SHP77 treated with DMSO at 0.1 percent for 48 hours (cell line): ENCODE measurements at regions not wholly inside any gene's neighbourhood (a gene's known extent, or its start where the extent isn't known, plus 50 kb on each side); places are given as distances from the start of the nearest gene placed in this dataset.
"Not testable (repeated sequence)": the region's sequence is repeated elsewhere in the genome, so short reads cannot be mapped to it uniquely, and the experiment has no call there.

Source experiments
- DNase-seq: peaks from one replicate; lab custom pipeline; 2025; lab: John Stamatoyannopoulos, UW

DNA sequence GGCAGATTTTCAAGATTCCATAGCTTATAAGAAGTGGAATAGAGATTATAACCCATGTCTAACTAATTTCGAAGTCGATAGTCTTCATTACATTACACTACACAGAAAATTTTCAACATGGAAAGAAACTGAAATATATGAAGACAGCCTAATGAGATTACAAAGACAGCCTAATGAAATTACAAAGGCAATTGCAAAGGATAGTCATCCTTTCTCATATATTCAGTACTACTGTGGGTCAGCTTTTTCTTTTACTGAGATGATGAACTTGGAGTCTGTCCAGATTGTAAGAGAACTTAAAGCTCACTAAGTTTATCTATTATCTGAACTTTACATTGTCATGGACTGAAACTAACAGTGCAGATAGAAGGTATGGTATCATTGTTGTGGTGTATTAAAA lies 304.4 kb upstream of the MBL2 start:
- no peak for DNase-seq

DNA sequence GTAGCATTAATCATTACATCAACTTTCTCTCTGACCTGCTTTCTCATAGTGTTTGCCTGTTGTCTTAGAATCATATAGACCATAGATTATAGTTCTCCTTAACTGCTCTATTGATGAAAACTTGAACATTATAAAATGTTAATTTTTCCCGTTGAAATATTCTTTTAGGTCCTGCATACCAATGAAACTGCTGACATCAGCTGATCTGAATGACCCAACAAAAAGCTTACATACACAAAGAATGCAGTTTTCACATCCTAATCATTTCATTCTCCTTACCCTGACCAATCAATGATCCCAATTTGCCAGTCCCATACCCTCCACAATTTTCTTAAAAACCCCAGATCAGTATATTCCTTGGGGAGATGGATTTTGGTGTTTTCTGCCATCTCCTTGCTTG lies 302.9 kb upstream of the MBL2 start:
- no peak for DNase-seq

DNA sequence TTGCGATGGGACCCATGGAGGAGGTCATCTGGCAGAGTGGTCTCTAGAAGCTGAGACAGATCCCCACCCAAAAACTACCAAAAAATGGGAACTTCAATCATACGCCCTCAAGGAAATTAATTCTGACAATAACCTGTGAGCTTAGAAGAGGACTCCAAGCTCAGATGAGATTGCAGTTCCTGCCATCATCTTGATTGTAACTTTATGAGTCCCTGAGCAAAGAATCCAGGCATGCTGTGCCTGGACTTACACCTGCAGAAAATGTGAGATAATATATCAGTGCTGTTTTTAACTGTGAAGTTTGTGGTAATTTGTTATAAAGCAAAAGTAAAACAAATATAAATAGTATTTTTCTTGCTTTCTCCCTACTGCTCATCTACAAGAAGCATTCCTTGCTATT lies 299.6 kb upstream of the MBL2 start:
- DNase-seq: no peak

DNA sequence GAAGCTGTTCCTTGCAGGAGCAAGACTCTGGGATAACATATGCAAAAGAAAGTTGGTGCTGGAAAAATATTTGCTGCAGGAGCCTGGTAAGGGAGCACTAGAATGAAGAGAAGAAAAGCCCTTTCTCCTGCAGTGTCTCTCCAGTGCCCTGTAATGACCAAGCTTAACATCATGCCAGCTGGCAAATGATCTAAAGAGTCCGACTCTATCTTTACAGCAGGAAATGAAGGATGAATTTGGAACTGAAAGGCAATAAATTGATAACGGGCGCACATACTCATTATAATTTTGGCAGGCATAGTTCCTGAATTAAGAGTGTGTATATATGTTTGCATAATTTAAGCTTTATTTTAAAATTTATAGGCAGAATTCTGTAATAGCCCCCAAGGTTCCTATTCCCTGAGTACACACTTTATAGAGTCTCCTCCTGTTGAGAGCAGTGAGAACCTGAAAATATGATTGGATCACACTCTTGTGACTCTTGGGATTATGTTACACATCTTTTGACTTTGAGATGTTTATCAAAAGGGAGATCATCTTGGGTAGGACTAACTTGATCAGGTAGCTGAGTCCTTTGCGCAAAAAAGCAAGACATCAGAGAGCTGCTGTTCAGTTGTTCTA lies 299.0 kb upstream of the MBL2 start:
- DNase-seq: no peak

DNA sequence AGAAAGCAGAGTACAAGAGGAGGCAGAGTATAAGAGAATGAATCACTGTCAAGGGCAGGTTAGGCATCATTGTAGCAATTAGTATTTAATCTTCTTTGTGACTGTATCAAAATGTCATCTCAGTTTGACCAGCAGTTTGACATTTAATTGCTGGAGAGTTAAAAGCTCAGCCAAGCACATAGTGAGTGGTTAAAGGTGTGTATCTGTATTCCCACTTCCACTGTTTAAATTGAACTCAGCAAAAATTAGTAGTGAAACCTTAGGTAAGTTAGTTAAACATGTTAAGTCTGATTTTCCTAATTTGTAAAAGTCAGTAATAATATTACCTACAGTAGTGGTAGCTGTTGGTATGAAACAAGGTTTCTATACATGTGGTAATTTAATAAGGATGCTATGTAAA lies 296.4 kb upstream of the MBL2 start:
- DNase-seq: no peak

DNA sequence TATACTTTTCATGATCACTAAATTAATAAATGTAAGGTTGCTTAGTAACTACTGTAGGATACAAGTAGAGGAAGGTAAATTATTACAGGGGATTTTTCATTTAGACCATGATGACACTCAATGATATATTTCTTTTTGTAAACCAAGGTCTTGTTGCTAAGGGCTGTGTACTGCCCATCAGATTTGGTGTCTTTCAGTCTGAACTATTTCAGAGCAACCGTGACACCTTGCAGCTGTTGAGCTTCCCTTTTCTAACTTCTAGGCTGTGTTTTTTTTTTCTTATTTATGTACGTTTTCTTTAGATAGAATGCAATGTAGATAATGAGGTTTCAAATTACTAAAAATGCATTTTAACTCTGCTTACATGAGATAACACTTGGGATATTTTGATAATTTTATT lies 292.0 kb upstream of the MBL2 start:
- DNase-seq: no peak

DNA sequence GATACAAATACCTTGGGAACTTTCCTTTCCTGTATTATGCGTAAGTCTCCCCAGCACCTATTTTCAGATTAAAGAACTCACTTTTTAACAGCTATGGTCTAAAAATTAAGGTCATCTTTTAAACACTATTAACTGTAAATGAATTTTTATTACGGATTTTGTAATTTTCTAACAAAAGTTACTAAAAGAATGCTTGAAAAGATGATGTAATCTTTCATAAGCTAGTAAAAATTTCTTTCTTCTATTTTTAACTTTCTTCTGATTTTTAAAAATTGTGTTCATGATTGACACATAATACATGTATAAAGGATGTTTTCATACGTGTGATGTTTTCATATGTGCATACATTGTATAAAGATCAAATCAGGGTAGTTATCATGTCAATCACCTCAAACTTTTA lies 291.2 kb upstream of the MBL2 start:
- DNase-seq: no peak

DNA sequence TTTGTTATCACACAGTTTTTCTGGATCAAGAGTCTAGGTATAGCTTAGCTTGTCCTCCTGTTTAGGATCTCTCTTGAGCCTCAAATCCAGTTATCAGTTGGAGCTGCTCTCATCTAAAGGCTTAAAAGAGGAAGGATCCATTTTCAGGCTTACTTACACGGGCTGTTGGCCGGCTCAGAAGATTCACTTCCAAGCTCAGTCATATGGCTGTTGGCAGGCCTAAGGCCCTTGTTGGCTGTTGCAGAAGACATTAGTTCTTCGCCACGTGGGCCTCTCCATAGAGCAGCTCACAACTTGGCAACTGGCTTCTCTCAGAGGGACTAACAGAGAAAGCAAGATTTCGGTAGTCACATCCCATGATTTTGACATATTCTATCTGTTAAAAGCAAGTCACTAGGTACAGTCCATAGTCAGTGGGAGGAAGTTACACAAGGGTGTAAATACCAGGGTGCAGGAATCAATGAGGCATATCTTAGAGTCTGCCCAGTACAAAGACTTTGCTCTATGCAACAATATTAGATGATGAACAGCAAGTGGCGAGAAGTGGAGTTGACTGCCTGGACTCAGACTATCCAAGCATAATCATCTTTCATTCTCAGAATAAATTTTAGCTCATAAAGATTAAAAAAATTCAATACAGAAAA lies 280.1 kb upstream of the MBL2 start:
- no peak for DNase-seq

DNA sequence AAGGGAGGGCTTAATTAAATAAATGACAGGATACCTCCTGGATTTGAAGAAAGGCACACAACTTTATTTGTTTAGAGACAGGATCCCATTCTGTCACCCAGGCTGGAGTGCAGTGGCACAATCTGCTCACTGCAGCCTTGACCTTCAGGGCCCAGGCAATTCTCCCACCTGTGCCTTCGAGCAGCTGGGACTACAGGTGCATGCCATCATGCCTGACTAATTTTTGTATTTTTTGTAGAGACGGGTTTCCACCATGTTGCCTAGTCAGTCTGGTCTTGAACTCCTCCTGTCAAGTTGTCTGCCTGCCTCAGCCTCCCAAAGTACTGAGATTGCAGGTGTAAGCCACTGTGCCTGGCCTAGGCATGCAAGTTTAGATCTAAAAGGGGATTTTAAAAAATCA lies 272.7 kb upstream of the MBL2 start:
- DNase-seq: peak; percentile 2

DNA sequence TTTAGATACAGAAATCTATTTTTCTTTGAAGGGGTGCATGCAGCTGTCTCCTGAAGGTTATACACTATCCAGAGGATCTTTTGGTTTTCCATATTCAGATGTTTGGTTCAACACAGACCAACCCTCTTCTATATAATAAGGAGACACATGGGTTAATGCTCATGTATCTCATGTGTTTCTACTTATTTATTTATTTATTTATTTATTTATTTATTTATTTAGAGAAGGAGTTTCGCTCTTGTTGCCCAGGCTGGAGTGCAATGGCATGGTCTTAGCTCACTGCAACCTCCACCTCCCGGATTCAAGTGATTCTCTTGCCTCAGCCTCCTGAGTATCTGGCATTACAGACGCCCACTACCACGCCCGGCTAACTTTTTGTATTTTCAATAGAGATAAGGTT lies 263.2 kb upstream of the MBL2 start:
- DNase-seq: not testable (repeated sequence)

DNA sequence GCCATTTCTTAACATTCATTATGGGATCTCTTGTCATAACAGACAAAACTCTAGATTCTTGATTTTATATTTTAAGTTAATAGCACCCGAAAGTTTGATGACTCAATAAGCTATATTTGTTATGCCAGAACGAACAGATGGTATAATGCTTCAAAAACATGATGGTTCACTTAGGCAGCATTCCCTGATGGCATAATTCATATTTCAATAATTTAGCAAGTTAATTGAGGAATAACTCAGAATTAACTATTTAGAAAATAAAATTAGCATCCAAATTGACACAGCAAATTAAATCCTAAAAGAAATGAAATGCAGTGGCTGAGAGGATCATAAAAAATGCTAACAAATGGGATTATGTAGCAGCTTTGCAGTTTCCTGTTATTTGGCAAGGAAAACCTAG lies 260.8 kb upstream of the MBL2 start:
- DNase-seq: no peak

DNA sequence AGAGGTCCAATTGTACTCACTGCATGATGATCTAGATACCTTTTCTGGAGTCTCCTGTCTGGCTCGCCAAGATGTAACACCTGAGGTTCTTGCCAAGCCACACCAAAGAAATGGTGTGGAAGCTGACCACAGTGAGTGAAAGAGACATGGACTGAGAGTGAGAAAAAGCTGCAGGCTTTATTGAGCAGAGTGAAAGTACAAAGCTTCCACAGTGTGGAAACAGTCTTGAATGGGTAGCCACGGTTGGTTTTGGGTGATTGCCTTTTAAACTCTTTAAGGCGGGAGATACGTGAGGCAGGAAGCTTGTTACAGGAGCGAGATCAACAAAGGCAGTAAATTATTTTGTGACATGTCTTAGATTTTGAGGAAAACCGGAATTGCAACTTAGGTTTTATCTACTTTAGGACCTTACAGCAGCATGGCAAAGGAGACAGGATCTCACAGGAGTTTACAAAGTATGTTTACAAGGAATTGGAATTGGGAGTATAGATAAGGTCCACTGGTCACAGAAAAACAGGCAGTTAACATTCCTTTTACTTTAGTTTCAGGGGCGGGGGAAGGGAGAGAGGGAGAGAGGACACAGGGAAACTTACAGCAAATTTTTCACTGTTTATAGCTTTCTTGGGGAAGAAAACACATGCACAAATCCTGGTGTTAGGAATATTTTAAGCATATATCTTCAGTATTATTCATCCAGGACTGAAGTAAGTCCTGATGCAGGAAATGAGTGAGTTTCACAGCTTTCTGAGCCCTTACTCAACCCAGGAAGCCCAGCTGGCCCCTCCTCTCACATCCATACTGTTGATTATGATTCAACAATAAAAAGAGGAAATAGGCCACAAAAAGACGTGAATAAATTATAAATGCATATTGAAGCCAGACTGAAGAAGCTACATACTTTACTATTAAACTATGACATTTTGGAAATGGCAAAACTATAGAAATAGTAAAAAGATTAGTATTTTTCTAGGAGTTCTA lies 257.6 kb upstream of the MBL2 start:
- not testable (repeated sequence) for DNase-seq

DNA sequence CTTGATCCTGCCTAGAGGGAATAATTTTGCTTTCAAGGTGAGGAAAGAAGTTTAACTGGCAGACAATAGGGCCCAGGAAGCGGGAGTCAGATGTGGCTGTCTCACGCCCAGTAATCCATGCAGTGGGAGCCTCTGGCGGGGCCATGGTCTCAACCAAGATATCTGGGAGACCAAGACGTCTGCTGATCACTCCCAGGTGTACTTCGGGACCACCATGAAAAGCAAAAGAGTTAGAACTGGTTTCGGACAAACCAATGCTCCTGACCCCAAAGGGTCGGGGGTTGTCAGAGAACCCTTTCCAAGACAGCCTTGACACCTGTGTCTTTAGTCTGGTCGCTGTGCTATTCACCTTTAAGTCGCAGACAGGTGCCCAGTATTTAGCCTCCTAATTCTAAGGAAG lies 256.9 kb upstream of the MBL2 start:
- DNase-seq: no peak

DNA sequence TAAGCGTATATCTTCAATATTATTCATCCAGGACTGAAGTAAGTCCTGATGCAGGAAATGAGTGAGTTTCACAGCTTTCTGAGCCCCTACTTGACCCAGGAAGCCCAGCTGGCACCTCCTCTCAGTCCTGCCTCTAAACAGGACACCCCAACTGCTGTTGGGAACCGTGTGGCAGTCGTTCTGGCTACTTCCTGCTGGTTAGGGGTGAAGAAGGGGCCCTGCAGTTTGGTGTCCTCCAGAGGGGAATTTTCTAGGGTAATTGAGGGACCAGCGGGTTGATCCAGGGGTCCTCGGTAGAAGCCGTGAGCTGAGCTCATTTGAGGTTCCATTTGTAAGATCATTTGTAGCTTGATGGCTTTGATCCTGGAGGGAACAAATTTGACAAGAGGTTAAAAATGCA lies 253.2 kb upstream of the MBL2 start:
- DNase-seq: not testable (repeated sequence)

DNA sequence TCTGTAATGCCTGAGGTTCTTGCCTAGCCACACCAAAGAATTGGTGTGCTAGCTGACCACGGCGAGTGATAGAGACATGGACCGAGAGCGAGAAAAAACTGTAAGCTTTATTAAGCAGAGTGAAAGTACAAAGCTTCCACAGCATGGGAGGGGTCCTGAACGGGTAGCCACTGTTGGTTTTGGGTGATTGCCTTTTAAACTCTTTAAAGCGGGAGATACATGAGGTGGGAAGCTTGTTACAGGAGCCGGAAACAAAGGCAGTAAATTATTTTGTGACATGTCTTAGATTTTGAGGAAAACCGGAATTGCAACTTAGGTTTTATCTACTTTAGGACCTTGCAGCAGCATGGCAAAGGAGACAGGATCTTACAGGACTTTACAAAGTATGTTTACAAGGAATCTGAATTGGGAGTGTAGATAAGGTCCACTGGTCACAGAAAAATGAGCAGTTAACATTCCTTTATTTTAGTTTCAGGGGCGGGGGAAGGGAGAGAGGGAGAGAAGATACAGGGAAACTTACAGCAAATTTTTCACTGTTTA lies 252.7 kb upstream of the MBL2 start:
- no peak for DNase-seq

DNA sequence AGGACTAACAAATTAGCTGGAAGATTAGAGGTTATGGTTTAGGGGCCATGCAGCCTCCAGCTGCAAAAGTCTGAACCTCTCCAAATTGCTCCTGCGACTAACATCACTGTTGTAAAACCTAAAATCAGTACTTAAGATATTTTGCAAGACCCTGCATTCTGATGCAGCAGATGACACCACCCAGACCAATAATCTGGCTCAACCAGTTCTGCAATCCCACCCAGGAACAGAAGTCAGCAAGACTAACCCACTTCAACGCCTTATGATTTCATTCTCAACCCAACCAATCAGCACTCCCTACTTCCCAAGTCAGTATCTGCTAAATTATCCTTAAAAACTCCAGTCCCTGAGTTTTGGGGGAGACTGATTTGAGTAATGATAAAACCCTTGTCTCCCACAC lies 250.8 kb upstream of the MBL2 start:
- no peak for DNase-seq

DNA sequence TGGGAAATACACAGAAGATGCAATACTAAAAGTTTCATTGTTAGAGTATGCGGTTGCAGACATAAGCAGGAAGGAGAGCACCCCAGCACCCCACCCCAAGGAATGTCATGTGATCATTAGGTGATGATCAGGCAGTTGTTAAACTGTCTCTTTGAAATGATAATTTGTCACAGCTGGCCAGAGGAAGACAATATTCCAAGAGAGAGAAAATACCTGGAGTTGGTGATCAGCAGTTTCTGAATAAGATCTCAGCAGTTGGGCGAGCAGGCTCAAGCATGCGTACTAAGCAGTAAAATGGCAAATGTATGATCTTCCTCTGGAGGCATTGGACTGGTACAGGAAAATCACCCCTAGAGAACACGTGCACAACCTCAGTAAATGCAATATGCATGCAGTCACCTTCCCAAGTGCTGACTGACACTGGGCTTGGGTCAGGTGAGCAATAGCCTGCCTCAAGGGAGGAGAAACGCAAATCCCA lies 250.1 kb upstream of the MBL2 start:
- no peak for DNase-seq

DNA sequence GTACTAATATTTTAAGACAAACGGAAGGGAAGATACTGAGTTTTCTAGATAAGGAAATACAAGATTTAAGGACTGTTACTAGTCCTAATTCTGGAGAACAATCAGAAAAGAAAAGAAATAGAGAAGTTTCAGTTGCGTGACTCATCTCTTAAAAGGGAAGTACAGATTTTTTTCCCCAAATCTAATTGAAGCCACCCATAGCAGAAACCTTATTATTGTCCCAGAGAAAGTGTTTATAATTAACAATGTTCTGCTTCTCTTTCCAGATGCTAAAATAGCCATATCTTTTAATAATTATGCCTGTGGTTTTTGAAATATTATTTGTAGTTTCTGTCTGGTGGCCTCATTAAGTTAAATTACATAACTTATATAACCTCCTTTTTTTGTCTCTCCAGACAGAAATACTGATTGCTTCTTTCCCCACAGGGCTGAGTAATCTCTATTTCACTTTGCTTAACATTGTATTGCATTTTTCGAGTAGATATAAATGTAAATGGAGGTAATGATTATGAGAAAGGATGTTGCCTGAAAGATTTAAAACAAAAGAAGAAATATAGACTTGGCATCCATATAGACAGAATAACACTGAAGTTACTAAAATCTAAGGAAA lies 240.7 kb upstream of the MBL2 start:
- DNase-seq: no peak

DNA sequence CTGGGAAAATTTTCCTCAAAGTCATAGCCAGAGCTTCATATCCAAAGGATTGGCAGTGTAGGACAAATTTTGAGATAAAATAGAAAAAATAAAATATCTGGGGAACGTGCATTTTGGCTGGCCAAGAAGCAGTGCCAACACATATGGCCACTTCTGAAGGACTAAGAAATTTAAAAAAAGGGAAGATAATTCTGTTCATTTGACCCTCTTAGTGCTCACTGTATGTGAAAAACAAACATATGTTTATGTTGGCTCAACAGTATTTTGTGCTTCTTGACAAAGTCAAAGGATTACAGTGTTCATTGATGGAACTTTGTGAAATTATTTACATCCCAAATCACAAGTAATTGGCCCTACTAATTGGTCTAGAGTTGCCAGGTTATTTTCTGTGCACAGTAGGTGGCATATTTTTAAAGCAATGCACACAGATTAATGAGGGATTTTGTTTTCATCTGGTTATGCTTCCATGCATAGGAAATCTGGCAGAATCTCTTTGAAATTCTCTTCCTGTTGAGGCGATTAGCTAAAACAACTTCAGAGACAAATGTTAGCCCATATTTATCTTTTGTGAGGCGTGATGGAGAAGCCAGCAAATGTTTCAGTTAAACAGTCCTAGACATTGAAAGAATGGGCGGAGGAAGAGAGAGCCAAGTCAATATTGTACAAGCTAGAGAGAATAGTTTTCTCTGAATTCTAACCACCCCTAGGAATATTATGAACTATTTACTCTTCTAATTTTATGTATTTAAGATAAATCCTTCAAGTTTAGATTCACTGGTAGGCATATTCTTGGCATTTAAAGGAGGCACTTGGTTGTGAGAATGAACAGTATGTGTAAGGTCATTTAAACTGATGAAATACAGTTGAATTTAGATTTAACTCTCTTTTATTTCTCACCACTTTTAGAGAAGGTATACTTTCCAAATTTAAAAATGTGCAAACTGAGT lies 237.7 kb upstream of the MBL2 start:
- DNase-seq: no peak

DNA sequence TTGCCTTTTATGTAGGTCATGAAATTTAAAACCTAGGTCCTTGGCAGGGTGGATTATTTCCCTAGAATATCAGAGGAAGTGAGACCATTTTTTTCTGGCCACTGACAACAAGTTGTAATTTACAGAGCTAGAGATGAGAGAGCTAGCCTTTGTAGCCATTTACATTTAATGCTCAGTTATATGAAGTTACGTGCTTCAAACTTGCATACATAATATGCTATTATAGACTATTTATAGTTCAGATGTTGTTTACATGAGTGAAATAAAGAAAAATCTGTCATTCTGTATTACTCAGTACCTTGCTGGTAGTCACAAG lies 234.9 kb upstream of the MBL2 start:
- DNase-seq: no peak
